SK-N-SH (cell line): ENCODE measurements at regions not wholly inside any gene's neighbourhood (a gene's known extent, or its start where the extent isn't known, plus 50 kb on each side); places are given as distances from the start of the nearest gene placed in this dataset.

Experiments
- CTCF ChIA-PET: fragments of 300-600, 350-600 bp; formaldehyde crosslinking; extraction: SDS; loops from one replicate; lab custom pipeline; 2021; lab: Yijun Ruan, JAX
- POLR2A ChIA-PET: fragments of 350-600 bp; sonication (Branson Sonifier 250); formaldehyde crosslinking; extraction: SDS; loops from one replicate; lab custom pipeline; 2020; ENCODE audit warnings: antibody characterized with exemption, inconsistent platforms; lab: Yijun Ruan, JAX
- DNase-seq: peaks from one replicate; pipeline ENCODE4 v3.0.0; 2012
- H2AFZ ChIP-seq: fragments of 200-600 bp; sonication (generic); 2 replicates; pipeline ENCODE4 v1.8.1; 2016; ENCODE audit warnings: antibody characterized with exemption, mild to moderate bottlenecking, low read depth
- H3F3A ChIP-seq: fragments of 200-600 bp; sonication (generic); replicated peaks from 2 replicates; pipeline ENCODE3; 2016; ENCODE audit warnings: antibody characterized with exemption, mild to moderate bottlenecking; ENCODE audit not compliant: insufficient read depth
- H3K27ac ChIP-seq, 2 experiments: fragments of 200-500 bp in 1 of 2; fragments of 200-600 bp in 1 of 2; sonication (Bioruptor generic) in 1 of 2; sonication (generic), shearing (Covaris generic) in 1 of 2; 2 replicates each; pipeline versions ENCODE4 v1.5.1 to v1.6.1; 2014 to 2016; ENCODE audit warnings: low read depth in 2 of 2, inconsistent platforms in 1 of 2, low read length in 1 of 2, mild to moderate bottlenecking in 1 of 2, mixed read lengths in 1 of 2
- H3K27me3 ChIP-seq: fragments of 200-600 bp; sonication (generic), shearing (Covaris generic); 2 replicates; pipeline ENCODE4 v1.6.1; 2016; ENCODE audit warnings: mixed run types; ENCODE audit not compliant: insufficient read depth
- H3K36me3 ChIP-seq, 2 experiments: fragments of 200-500 bp in 1 of 2; fragments of 200-600 bp in 1 of 2; sonication (Bioruptor generic) in 1 of 2; sonication (generic) in 1 of 2; replicated peaks in 1 of 2; 2 replicates each; pipeline versions ENCODE3 to v1.5.1; 2014 to 2016; ENCODE audit warnings: low read length in 1 of 2, mild to moderate bottlenecking in 1 of 2; ENCODE audit not compliant: insufficient read depth in 2 of 2, control insufficient read depth in 1 of 2
- H3K4me1 ChIP-seq, 2 experiments: fragments of 200-500 bp in 1 of 2; fragments of 200-600 bp in 1 of 2; sonication (Bioruptor generic) in 1 of 2; sonication (generic), shearing (Covaris generic) in 1 of 2; 2 replicates each; pipeline versions ENCODE4 v1.5.1 to v1.6.1; 2014 to 2016; ENCODE audit warnings: low read depth in 1 of 2, low read length in 1 of 2, mixed run types in 1 of 2; ENCODE audit not compliant: insufficient read depth in 2 of 2, control insufficient read depth in 1 of 2
- H3K4me2 ChIP-seq: fragments of 200-600 bp; sonication (generic), shearing (Covaris generic); 2 replicates; pipeline ENCODE4 v1.6.1; 2017; ENCODE audit warnings: mixed run types
- H3K4me3 ChIP-seq, 2 experiments: fragments of 200-500 bp in 1 of 2; fragments of 200-600 bp in 1 of 2; sonication (Bioruptor generic) in 1 of 2; sonication (generic), shearing (Covaris generic) in 1 of 2; 2 replicates each; pipeline versions ENCODE4 v1.5.1 to v1.8.1; 2014 to 2016; ENCODE audit warnings: low read depth in 2 of 2, inconsistent platforms in 1 of 2, low read length in 1 of 2, mild to moderate bottlenecking in 1 of 2, mixed read lengths in 1 of 2, moderate library complexity in 1 of 2
- H3K79me2 ChIP-seq: fragments of 200-600 bp; sonication (generic); 2 replicates; pipeline ENCODE4 v1.8.1; 2017; ENCODE audit warnings: mild to moderate bottlenecking; ENCODE audit not compliant: insufficient read depth
- H3K9ac ChIP-seq: fragments of 200-600 bp; sonication (generic); 2 replicates; pipeline ENCODE4 v1.6.1; 2017; ENCODE audit warnings: mixed run types
- H3K9me2 ChIP-seq: fragments of 200-600 bp; sonication (generic); 2 replicates; pipeline ENCODE4 v1.6.1; 2017; ENCODE audit warnings: mixed run types
- H3K9me3 ChIP-seq: fragments of 200-600 bp; sonication (generic); 2 replicates; pipeline ENCODE4 v1.6.1; 2017; ENCODE audit warnings: mixed run types, mild to moderate bottlenecking, moderate library complexity
- H4K20me1 ChIP-seq: fragments of 200-600 bp; sonication (generic); 2 replicates; pipeline ENCODE4 v1.6.1; 2017; ENCODE audit warnings: mild to moderate bottlenecking, mixed run types; ENCODE audit not compliant: insufficient read depth
- CHD2 ChIP-seq: fragments of 150-350 bp; IDR thresholded peaks from 2 replicates; pipeline ENCODE4 v1.6.1; 2018; ENCODE audit warnings: low read length; ENCODE audit not compliant: partially characterized antibody
- ELF1 ChIP-seq: IDR thresholded peaks from 2 replicates; pipeline ENCODE4 v1.4.0; 2012
- EZH2phosphoT487 ChIP-seq: fragments of 200-600 bp; sonication (generic); IDR thresholded peaks from 2 replicates; pipeline ENCODE4 v1.6.1; 2017; ENCODE audit warnings: low read depth, mixed run types, mild to moderate bottlenecking, antibody characterized with exemption, moderate library complexity, borderline replicate concordance
- FOSL2 ChIP-seq: IDR thresholded peaks from 2 replicates; pipeline ENCODE4 v1.4.0; 2012; ENCODE audit warnings: low read depth, mild to moderate bottlenecking, moderate library complexity, borderline replicate concordance
- FOXM1 ChIP-seq: IDR thresholded peaks from 2 replicates; pipeline ENCODE4 v1.4.0; 2012; ENCODE audit warnings: low read depth, mild to moderate bottlenecking
- IRF3 ChIP-seq: fragments of 150-350 bp; IDR thresholded peaks from 2 replicates; pipeline ENCODE4 v1.6.1; 2016; ENCODE audit warnings: mild to moderate bottlenecking, low read depth, low read length
- JUND ChIP-seq: IDR thresholded peaks from 2 replicates; pipeline ENCODE4 v1.4.0; 2012
- MEF2A ChIP-seq: IDR thresholded peaks from 2 replicates; pipeline ENCODE4 v1.4.0; 2012; ENCODE audit warnings: low read depth, borderline replicate concordance
- NFIC ChIP-seq: IDR thresholded peaks from 2 replicates; pipeline ENCODE4 v1.4.0; 2012; ENCODE audit warnings: borderline replicate concordance
- NRF1 ChIP-seq: IDR thresholded peaks from 2 replicates; pipeline ENCODE4 v1.6.1; 2012; ENCODE audit warnings: low read depth, mild to moderate bottlenecking, low read length
- POLR2AphosphoS5 ChIP-seq: IDR thresholded peaks from 2 replicates; pipeline ENCODE4 v1.6.1; 2012; ENCODE audit warnings: low read depth, low read length
- RAD21 ChIP-seq: IDR thresholded peaks from 2 replicates; pipeline ENCODE4 v1.6.1; 2012; ENCODE audit warnings: mild to moderate bottlenecking, low read length
- REST ChIP-seq: IDR thresholded peaks from 2 replicates; pipeline ENCODE4 v1.6.1; 2012; ENCODE audit warnings: mild to moderate bottlenecking, low read depth, low read length, moderate library complexity
- RFX5 ChIP-seq: IDR thresholded peaks from 2 replicates; pipeline ENCODE4 v1.6.1; 2012; ENCODE audit warnings: mild to moderate bottlenecking, improper control_type of control experiment, low read length
- SIN3A ChIP-seq: IDR thresholded peaks from 2 replicates; pipeline ENCODE4 v1.6.1; 2012; ENCODE audit warnings: low read depth, mild to moderate bottlenecking, low read length, moderate library complexity, borderline replicate concordance
- TAF1 ChIP-seq: IDR thresholded peaks from 2 replicates; pipeline ENCODE4 v1.6.1; 2012; ENCODE audit warnings: low read depth, mild to moderate bottlenecking, low read length, moderate library complexity, borderline replicate concordance
- TCF12 ChIP-seq: IDR thresholded peaks from 2 replicates; pipeline ENCODE4 v1.4.0; 2012
- TEAD4 ChIP-seq: IDR thresholded peaks from 2 replicates; pipeline ENCODE4 v1.4.0; 2012; ENCODE audit warnings: mild to moderate bottlenecking, borderline replicate concordance; ENCODE audit not compliant: insufficient read depth
- USF2 ChIP-seq: fragments of 150-350 bp; IDR thresholded peaks from 2 replicates; pipeline ENCODE4 v1.6.1; 2017; ENCODE audit warnings: antibody characterized with exemption, low read length, low read depth, borderline replicate concordance
- YY1 ChIP-seq: IDR thresholded peaks from 2 replicates; pipeline ENCODE4 v1.4.0; 2012; ENCODE audit warnings: low read depth, mild to moderate bottlenecking
- ZBTB33 ChIP-seq: IDR thresholded peaks from 2 replicates; pipeline ENCODE4 v1.4.0; 2012; ENCODE audit warnings: low read depth, borderline replicate concordance
- WGBS: methylation state at CpG from one replicate; pipeline ENCODE4 v1.1.6; 2017; ENCODE audit warnings: low lambda C conversion rate; 5-methylcytosine and 5-hydroxymethylcytosine counted together
- TF ChIP-seq, protein P1 (sequence below): IDR thresholded peaks from 2 replicates; pipeline ENCODE4; 2012
- TF ChIP-seq, protein P2 (sequence below): fragments of 200-600 bp; sonication (generic); IDR thresholded peaks from 2 replicates; pipeline ENCODE4 v1.6.1; 2017; ENCODE audit warnings: antibody characterized with exemption, mild to moderate bottlenecking, moderate library complexity
- TF ChIP-seq, protein P3 (sequence below): IDR thresholded peaks from 2 replicates; pipeline ENCODE4 v1.4.0; 2012; ENCODE audit warnings: low read depth

GRCh38 chr2:22110244-22110651 lies 986.5 kb downstream of the TDRD15 start:
- no peak overlapping the region for H2AFZ ChIP-seq
- H3K4me2 ChIP-seq, result no peak overlapping the region
- peaks cover 0 to 7% of the 10 kb centered on the region in 2 experiments; a peak in 2 of 4 replicates for H3K4me1 ChIP-seq
- H3K27me3 ChIP-seq, result no peaks in the 10 kb centered on the region
- H3K36me3 ChIP-seq, result no peaks in the 10 kb centered on the region
- POLR2A ChIA-PET, result no interaction called here
- WGBS, result 0% methylated on average over 3 of the region's 3 CpGs
- H3F3A ChIP-seq, result no peaks in the 10 kb centered on the region
- no peaks in the 10 kb centered on the region for H3K79me2 ChIP-seq
- H4K20me1 ChIP-seq, result no peaks in the 10 kb centered on the region
- CTCF ChIA-PET, result interaction anchor here (0.6 to 1.8 kb wide), 8 partner anchors 8 to 497 kb away, joined by 3 to 15 read pairs (median 4); no protein-coding TSS in a partner anchor
- peak; percentile 76 for DNase-seq
- no peak overlapping the region for H3K4me3 ChIP-seq
- no peaks in the 10 kb centered on the region for H3K9me2 ChIP-seq
- peak overlapping the region in 1 of 2 experiments; percentile 85; a peak in 2 of 4 replicates for H3K27ac ChIP-seq
- H3K9ac ChIP-seq, result no peak overlapping the region
- H3K9me3 ChIP-seq, result peaks cover 11% of the 10 kb centered on the region; the same call in 1 of the 2 replicates
- TF ChIP-seq YY1 (no peak), REST (no peak), USF2 (no peak), NRF1 (no peak), FOSL2 (no peak), TEAD4 (0 out of 2 replicates have a peak, but pooled peaks have one; percentile 25), TCF12 (peak; percentile 59), RAD21 (peak; percentile 66), FOXM1 (no peak), NFIC (peak; percentile 17; the same call in 1 of the 2 replicates), CHD2 (peak; percentile 90), ELF1 (no peak), TAF1 (no peak), POLR2AphosphoS5 (no peak), RFX5 (0 out of 2 replicates have a peak, but pooled peaks have one; percentile 17), EZH2phosphoT487 (no peak), IRF3 (no peak), ZBTB33 (no peak), MEF2A (no peak), JUND (no peak), SIN3A (no peak)
- TF ChIP-seq, protein P1, sequence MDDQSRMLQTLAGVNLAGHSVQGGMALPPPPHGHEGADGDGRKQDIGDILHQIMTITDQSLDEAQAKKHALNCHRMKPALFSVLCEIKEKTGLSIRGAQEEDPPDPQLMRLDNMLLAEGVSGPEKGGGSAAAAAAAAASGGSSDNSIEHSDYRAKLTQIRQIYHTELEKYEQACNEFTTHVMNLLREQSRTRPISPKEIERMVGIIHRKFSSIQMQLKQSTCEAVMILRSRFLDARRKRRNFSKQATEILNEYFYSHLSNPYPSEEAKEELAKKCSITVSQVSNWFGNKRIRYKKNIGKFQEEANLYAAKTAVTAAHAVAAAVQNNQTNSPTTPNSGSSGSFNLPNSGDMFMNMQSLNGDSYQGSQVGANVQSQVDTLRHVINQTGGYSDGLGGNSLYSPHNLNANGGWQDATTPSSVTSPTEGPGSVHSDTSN, result no peak
- TF ChIP-seq, protein P2, sequence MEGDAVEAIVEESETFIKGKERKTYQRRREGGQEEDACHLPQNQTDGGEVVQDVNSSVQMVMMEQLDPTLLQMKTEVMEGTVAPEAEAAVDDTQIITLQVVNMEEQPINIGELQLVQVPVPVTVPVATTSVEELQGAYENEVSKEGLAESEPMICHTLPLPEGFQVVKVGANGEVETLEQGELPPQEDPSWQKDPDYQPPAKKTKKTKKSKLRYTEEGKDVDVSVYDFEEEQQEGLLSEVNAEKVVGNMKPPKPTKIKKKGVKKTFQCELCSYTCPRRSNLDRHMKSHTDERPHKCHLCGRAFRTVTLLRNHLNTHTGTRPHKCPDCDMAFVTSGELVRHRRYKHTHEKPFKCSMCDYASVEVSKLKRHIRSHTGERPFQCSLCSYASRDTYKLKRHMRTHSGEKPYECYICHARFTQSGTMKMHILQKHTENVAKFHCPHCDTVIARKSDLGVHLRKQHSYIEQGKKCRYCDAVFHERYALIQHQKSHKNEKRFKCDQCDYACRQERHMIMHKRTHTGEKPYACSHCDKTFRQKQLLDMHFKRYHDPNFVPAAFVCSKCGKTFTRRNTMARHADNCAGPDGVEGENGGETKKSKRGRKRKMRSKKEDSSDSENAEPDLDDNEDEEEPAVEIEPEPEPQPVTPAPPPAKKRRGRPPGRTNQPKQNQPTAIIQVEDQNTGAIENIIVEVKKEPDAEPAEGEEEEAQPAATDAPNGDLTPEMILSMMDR, result no peak
- TF ChIP-seq, protein P3, sequence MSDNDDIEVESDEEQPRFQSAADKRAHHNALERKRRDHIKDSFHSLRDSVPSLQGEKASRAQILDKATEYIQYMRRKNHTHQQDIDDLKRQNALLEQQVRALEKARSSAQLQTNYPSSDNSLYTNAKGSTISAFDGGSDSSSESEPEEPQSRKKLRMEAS, result no peak
